ENCODE measurements at regions not wholly inside any gene's neighbourhood (a gene's known extent, or its start where the extent isn't known, plus 50 kb on each side); places are given as distances from the start of the nearest gene placed in this dataset.

GRCh38 chr4:137676357-137676998, 144.2 kb upstream of the PCDH18 start:
- Mint-ChIP-seq H3K27ac (ENCODE audit: unreplicated experiment) (no peak overlapping the region), H3K4me1 (ENCODE audit: low read depth, unreplicated experiment) (no peaks in the 10 kb centered on the region), H3K4me3 (ENCODE audit: unreplicated experiment) (no peak overlapping the region), H3K9me3 (ENCODE audit: unreplicated experiment) (peaks cover 2% of the 10 kb centered on the region), H3K27me3 (ENCODE audit: unreplicated experiment) (no peaks in the 10 kb centered on the region), H3K36me3 (ENCODE audit: unreplicated experiment) (no peaks in the 10 kb centered on the region)
- no peak for DNase-seq
- no peak for TF ChIP-seq CTCF (IDR thresholded peaks at IDR 0.05; ENCODE audit: partially characterized antibody, unreplicated experiment)

- Mint-ChIP-seq H3K27ac (ENCODE audit: unreplicated experiment) (no peak overlapping the region), H3K4me3 (ENCODE audit: unreplicated experiment) (no peak overlapping the region)
- TF ChIP-seq CTCF (IDR thresholded peaks at IDR 0.05; ENCODE audit: partially characterized antibody, unreplicated experiment): no peak
Observed at GRCh38 chr4:137674066-137674465, 141.8 kb upstream of the PCDH18 start.

GRCh38 chr4:137668885-137669545, 136.7 kb upstream of the PCDH18 start:
- no peaks in the 10 kb centered on the region for H3K36me3 Mint-ChIP-seq (ENCODE audit: unreplicated experiment)
- no peaks in the 10 kb centered on the region for H3K9me3 Mint-ChIP-seq (ENCODE audit: unreplicated experiment)
- no peak overlapping the region for H3K27ac Mint-ChIP-seq (ENCODE audit: unreplicated experiment)
- DNase-seq: no peak
- no peak for TF ChIP-seq CTCF (IDR thresholded peaks at IDR 0.05; ENCODE audit: partially characterized antibody, unreplicated experiment)
- H3K4me3 Mint-ChIP-seq (ENCODE audit: unreplicated experiment): no peak overlapping the region
- peaks cover 2% of the 10 kb centered on the region for H3K4me1 Mint-ChIP-seq (ENCODE audit: low read depth, unreplicated experiment)
- peaks cover 1% of the 10 kb centered on the region for H3K27me3 Mint-ChIP-seq (ENCODE audit: unreplicated experiment)

More at GRCh38 chr4:137674066-137674465, 141.8 kb upstream of the PCDH18 start:
- DNase-seq: no peak
- no peaks in the 10 kb centered on the region for H3K4me1 Mint-ChIP-seq (ENCODE audit: low read depth, unreplicated experiment)
- peaks cover 2% of the 10 kb centered on the region for H3K9me3 Mint-ChIP-seq (ENCODE audit: unreplicated experiment)
- H3K36me3 Mint-ChIP-seq (ENCODE audit: unreplicated experiment): no peaks in the 10 kb centered on the region
- H3K27me3 Mint-ChIP-seq (ENCODE audit: unreplicated experiment): no peaks in the 10 kb centered on the region

- Mint-ChIP-seq H3K4me1 (ENCODE audit: low read depth, unreplicated experiment) (peaks cover 6% of the 10 kb centered on the region), H3K9me3 (ENCODE audit: unreplicated experiment) (no peaks in the 10 kb centered on the region), H3K27ac (ENCODE audit: unreplicated experiment) (no peak overlapping the region), H3K36me3 (ENCODE audit: unreplicated experiment) (no peaks in the 10 kb centered on the region), H3K27me3 (ENCODE audit: unreplicated experiment) (peaks cover 1% of the 10 kb centered on the region), H3K4me3 (ENCODE audit: unreplicated experiment) (no peak overlapping the region)
- no peak for TF ChIP-seq CTCF (IDR thresholded peaks at IDR 0.05; ENCODE audit: partially characterized antibody, unreplicated experiment)
- no peak for DNase-seq
Observed at GRCh38 chr4:137664416-137664815, 132.1 kb upstream of the PCDH18 start.

DNA sequence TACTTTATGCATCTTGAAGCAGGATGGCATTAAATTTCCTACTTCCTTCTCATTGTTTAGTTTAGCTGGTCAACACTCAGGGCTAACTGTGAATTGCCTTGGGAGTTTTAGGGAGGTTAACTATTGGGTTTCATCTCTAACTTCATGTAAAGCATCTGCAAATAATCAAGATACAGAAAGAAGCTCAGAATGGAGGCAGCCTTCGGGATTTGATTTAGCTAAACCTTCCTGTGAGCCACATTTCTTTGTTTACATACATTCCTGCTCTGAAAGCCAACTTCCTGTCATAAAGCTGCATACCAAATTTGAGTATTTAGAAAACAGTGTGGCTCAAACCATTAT, 131.7 kb upstream of the PCDH18 start:
- DNase-seq: no peak
- Mint-ChIP-seq H3K36me3 (ENCODE audit: unreplicated experiment) (no peaks in the 10 kb centered on the region), H3K9me3 (ENCODE audit: unreplicated experiment) (no peaks in the 10 kb centered on the region), H3K27me3 (ENCODE audit: unreplicated experiment) (peaks cover 1% of the 10 kb centered on the region), H3K4me1 (ENCODE audit: low read depth, unreplicated experiment) (peaks cover 6% of the 10 kb centered on the region), H3K27ac (ENCODE audit: unreplicated experiment) (no peak overlapping the region), H3K4me3 (ENCODE audit: unreplicated experiment) (no peak overlapping the region)
- TF ChIP-seq CTCF (IDR thresholded peaks at IDR 0.05; ENCODE audit: partially characterized antibody, unreplicated experiment): no peak

All from glutamatergic neuron (in vitro differentiated cells).